ENCODE measurements at regions not wholly inside any gene's neighbourhood (a gene's known extent, or its start where the extent isn't known, plus 50 kb on each side); places are given as distances from the start of the nearest gene placed in this dataset.

GRCh38 chr2:8394569-8395359 lies 287.1 kb upstream of the ID2 start:
- no peak for TF ChIP-seq CTCF (conservative IDR thresholded peaks at IDR 0.05; ENCODE audit: low read depth, low read length)
- no peak for TF ChIP-seq EZH2 (IDR thresholded peaks at IDR 0.05; ENCODE audit: borderline replicate concordance, low read depth, low read length, poor library complexity, severe bottlenecking)
